OCI-LY7 (cell line): ENCODE measurements at regions not wholly inside any gene's neighbourhood (a gene's known extent, or its start where the extent isn't known, plus 50 kb on each side); places are given as distances from the start of the nearest gene placed in this dataset.

ENCODE experiments used
- BruUV-seq: library from RNA; stranded (reverse); fragments of 400-500 nt; replicated peaks from 2 replicates; lab custom pipeline; 2021; lab: Mats Ljungman, UMichigan
- CTCF ChIA-PET: fragments of 300-600 bp; sonication (Branson Sonifier 250); formaldehyde crosslinking; loops from one replicate; lab custom pipeline; 2022; ENCODE audit warnings: antibody characterized with exemption; ENCODE audit not compliant: unreplicated experiment; lab: Charles Lee
- POLR2A ChIA-PET: fragments of 300-600 bp; sonication (Branson Sonifier 250); formaldehyde crosslinking; loops from one replicate; lab custom pipeline; 2022; ENCODE audit warnings: antibody characterized with exemption; lab: Charles Lee
- DNase-seq: peaks from one replicate; pipeline ENCODE4 v3.0.0-alpha.2; 2015; ENCODE audit warnings: low spot score
- H2AFZ ChIP-seq: fragments of 200-600 bp; sonication (generic), shearing (Covaris generic); 2 replicates; pipeline ENCODE4 v1.6.1; 2014; ENCODE audit warnings: mild to moderate bottlenecking, antibody characterized with exemption, low read length, moderate library complexity
- H3K27ac ChIP-seq: fragments of 200-600 bp; sonication (generic); 2 replicates; pipeline ENCODE4 v1.5.1; 2014; ENCODE audit warnings: mixed run types, low read depth, mild to moderate bottlenecking, moderate library complexity, low read length, inconsistent platforms; ENCODE audit not compliant: poor library complexity, severe bottlenecking
- H3K36me3 ChIP-seq: fragments of 200-600 bp; sonication (generic); 2 replicates; pipeline ENCODE4 v1.6.1; 2014; ENCODE audit warnings: mild to moderate bottlenecking, antibody characterized with exemption, low read length, moderate library complexity, mixed read lengths; ENCODE audit not compliant: insufficient read depth
- H3K4me1 ChIP-seq: fragments of 200-600 bp; sonication (generic); 2 replicates; pipeline ENCODE4 v1.5.1; 2014; ENCODE audit warnings: mild to moderate bottlenecking, low read length; ENCODE audit not compliant: insufficient read depth, poor library complexity, severe bottlenecking
- H3K4me2 ChIP-seq: fragments of 200-600 bp; sonication (generic); 2 replicates; pipeline ENCODE4 v1.6.1; 2014; ENCODE audit warnings: mild to moderate bottlenecking, low read length
- H3K4me3 ChIP-seq: fragments of 200-600 bp; sonication (generic); 2 replicates; pipeline ENCODE4 v1.5.1; 2014; ENCODE audit warnings: mild to moderate bottlenecking, low read depth, low read length; ENCODE audit not compliant: poor library complexity, severe bottlenecking
- H3K79me2 ChIP-seq: fragments of 200-600 bp; sonication (generic); 2 replicates; pipeline ENCODE4 v1.6.1; 2016; ENCODE audit warnings: low read depth, mild to moderate bottlenecking, low read length, moderate library complexity, mixed read lengths; ENCODE audit not compliant: insufficient read depth
- H3K9me2 ChIP-seq: fragments of 200-600 bp; sonication (generic); 2 replicates; pipeline ENCODE4 v1.6.1; 2016; ENCODE audit warnings: mild to moderate bottlenecking, low read length, mixed read lengths; ENCODE audit not compliant: insufficient read depth
- H3K9me3 ChIP-seq: fragments of 200-600 bp; sonication (generic); 2 replicates; pipeline ENCODE4 v1.6.1; 2014; ENCODE audit warnings: mild to moderate bottlenecking, mixed run types, low read length, mixed read lengths
- H4K20me1 ChIP-seq: fragments of 200-600 bp; sonication (generic); 2 replicates; pipeline ENCODE4 v1.6.1; 2014; ENCODE audit warnings: mild to moderate bottlenecking, antibody characterized with exemption, low read length, moderate library complexity, mixed read lengths; ENCODE audit not compliant: insufficient read depth
- CTCF ChIP-seq: fragments of 200-600 bp; sonication (generic); conservative IDR thresholded peaks from 2 replicates; pipeline ENCODE4 v1.5.1; 2014; ENCODE audit warnings: mild to moderate bottlenecking, antibody characterized with exemption, low read length, moderate library complexity, mixed read lengths
- EZH2phosphoT487 ChIP-seq: fragments of 200-600 bp; sonication (generic); IDR thresholded peaks from 2 replicates; pipeline ENCODE4 v1.6.1; 2018; ENCODE audit warnings: low read depth, borderline replicate concordance, mild to moderate bottlenecking, mixed run types, antibody characterized with exemption, low read length, moderate library complexity, mixed read lengths
- intact Hi-C: fragments of 100-400 bp; cut with micrococcal nuclease; formaldehyde crosslinking; loops from one replicate; pipeline ENCODE4 v1.10.0; 2022; ENCODE audit not compliant: unreplicated experiment

- no TSS peak for BruUV-seq
- Histone ChIP-seq H3K27ac (no peak overlapping the region), H3K36me3 (no peaks in the 10 kb centered on the region), H3K4me2 (no peak overlapping the region), H4K20me1 (no peaks in the 10 kb centered on the region), H3K4me3 (no peak overlapping the region), H3K9me3 (no peaks in the 10 kb centered on the region), H3K9me2 (no peaks in the 10 kb centered on the region), H2AFZ (no peak overlapping the region), H3K4me1 (no peaks in the 10 kb centered on the region), H3K79me2 (no peaks in the 10 kb centered on the region)
- intact Hi-C loops: no loop called here
- TF ChIP-seq EZH2phosphoT487: no peak
- POLR2A ChIA-PET: no interaction called here
- DNase-seq: no peak
- CTCF ChIA-PET: no interaction called here
Observed at GRCh38 chr13:74662905-74663304, 528.7 kb upstream of the KLF12 start.

GRCh38 chr13:74661851-74662250 is 527.6 kb upstream of the KLF12 start:
- H3K36me3 ChIP-seq: no peaks in the 10 kb centered on the region
- no peak overlapping the region for H3K27ac ChIP-seq
- no peak overlapping the region for H3K4me3 ChIP-seq
- BruUV-seq: no TSS peak
- ChIA-PET POLR2A (interaction anchor here (0.5 to 0.6 kb wide), 2 partner anchors 14 to 207 kb away, joined by 3 to 4 read pairs; no protein-coding TSS in a partner anchor), CTCF (no interaction called here)
- H3K4me1 ChIP-seq: no peaks in the 10 kb centered on the region
- intact Hi-C loops: no loop called here
- no peaks in the 10 kb centered on the region for H3K9me3 ChIP-seq
- no peaks in the 10 kb centered on the region for H4K20me1 ChIP-seq
- H3K9me2 ChIP-seq: no peaks in the 10 kb centered on the region
- H2AFZ ChIP-seq: no peak overlapping the region
- TF ChIP-seq EZH2phosphoT487 (no peak), CTCF (no peak)
- H3K4me2 ChIP-seq: no peak overlapping the region
- no peak for DNase-seq
- H3K79me2 ChIP-seq: no peaks in the 10 kb centered on the region

GRCh38 chr13:74657765-74658164 is 523.6 kb upstream of the KLF12 start:
- Histone ChIP-seq H3K27ac (no peak overlapping the region), H3K4me2 (no peak overlapping the region), H3K36me3 (no peaks in the 10 kb centered on the region), H4K20me1 (no peaks in the 10 kb centered on the region), H3K9me3 (no peaks in the 10 kb centered on the region), H2AFZ (no peak overlapping the region), H3K4me1 (no peaks in the 10 kb centered on the region), H3K79me2 (no peaks in the 10 kb centered on the region), H3K9me2 (no peaks in the 10 kb centered on the region), H3K4me3 (no peak overlapping the region)
- BruUV-seq: no TSS peak
- ChIA-PET POLR2A (interaction anchor here (0.6 kb wide), 2 partner anchors 38 to 1517 kb away, joined by 4 to 5 read pairs; no protein-coding TSS in a partner anchor), CTCF (no interaction called here)
- intact Hi-C loops: no loop called here
- TF ChIP-seq CTCF: no peak
- TF ChIP-seq EZH2phosphoT487: no peak
- DNase-seq: no peak
